A673 (cell line): ENCODE measurements at regions not wholly inside any gene's neighbourhood (a gene's known extent, or its start where the extent isn't known, plus 50 kb on each side); places are given as distances from the start of the nearest gene placed in this dataset.

Source experiments
- BruUV-seq: library from RNA; stranded (reverse); fragments of 400-500 nt; replicated peaks from 2 replicates; lab custom pipeline; 2021; lab: Mats Ljungman, UMichigan
- CTCF ChIA-PET: fragments of 300-600 bp; sonication (Branson Sonifier 250); formaldehyde crosslinking; loops from one replicate; lab custom pipeline; 2022; ENCODE audit warnings: antibody characterized with exemption; lab: Charles Lee
- POLR2A ChIA-PET: fragments of 300-600 bp; sonication (Branson Sonifier 250); formaldehyde crosslinking; loops from one replicate; lab custom pipeline; 2022; ENCODE audit warnings: antibody characterized with exemption; ENCODE audit not compliant: low non-redundant PET; lab: Charles Lee
- DNase-seq: peaks from one replicate; pipeline ENCODE4 v3.0.0-alpha.2; 2015; ENCODE audit warnings: low spot score
- H3K27ac ChIP-seq: fragments of 200-600 bp; sonication (generic); 2 replicates; pipeline ENCODE4 v1.5.1; 2016; ENCODE audit warnings: mixed run types, low read depth, mild to moderate bottlenecking, mixed read lengths, antibody characterized with exemption, low read length; ENCODE audit not compliant: poor library complexity, severe bottlenecking
- H3K27me3 ChIP-seq: fragments of 200-600 bp; sonication (generic); replicated peaks from 2 replicates; pipeline ENCODE4 v1.6.1; 2017; ENCODE audit warnings: mixed run types, low read depth, mild to moderate bottlenecking, mixed read lengths, antibody characterized with exemption, low read length; ENCODE audit not compliant: insufficient read depth, poor library complexity
- H3K36me3 ChIP-seq: fragments of 200-600 bp; sonication (generic); 2 replicates; pipeline ENCODE4 v1.6.1; 2016; ENCODE audit warnings: mixed run types, mild to moderate bottlenecking, mixed read lengths, antibody characterized with exemption, low read length; ENCODE audit not compliant: insufficient read depth, poor library complexity, severe bottlenecking
- H3K4me1 ChIP-seq: fragments of 200-600 bp; sonication (generic); 2 replicates; pipeline ENCODE4 v1.6.1; 2017; ENCODE audit warnings: mixed run types, mild to moderate bottlenecking, mixed read lengths, antibody characterized with exemption, low read length; ENCODE audit not compliant: insufficient read depth, poor library complexity, severe bottlenecking
- H3K4me3 ChIP-seq: fragments of 200-600 bp; sonication (generic); 2 replicates; pipeline ENCODE4 v1.5.1; 2016; ENCODE audit warnings: low read depth, mixed run types, mild to moderate bottlenecking, mixed read lengths, low read length; ENCODE audit not compliant: poor library complexity, severe bottlenecking
- H3K9me3 ChIP-seq: fragments of 200-600 bp; sonication (generic); 2 replicates; pipeline ENCODE4 v1.6.1; 2016; ENCODE audit warnings: mixed run types, low read depth, mild to moderate bottlenecking, mixed read lengths, antibody characterized with exemption, low read length; ENCODE audit not compliant: poor library complexity, severe bottlenecking
- CTCF ChIP-seq: fragments of 300-800, 200-600 bp; sonication (generic); conservative IDR thresholded peaks from 2 replicates; pipeline ENCODE4 v1.5.1; 2017; ENCODE audit warnings: low read depth, mild to moderate bottlenecking, antibody characterized with exemption, low read length, moderate library complexity, mixed read lengths
- EZH2 ChIP-seq: fragments of 200-600 bp; sonication (generic); IDR thresholded peaks from 2 replicates; pipeline ENCODE4 v1.6.1; 2017; ENCODE audit warnings: borderline replicate concordance, low read depth, mild to moderate bottlenecking, mixed read lengths, antibody characterized with exemption, low read length; ENCODE audit not compliant: poor library complexity, severe bottlenecking
- intact Hi-C: fragments of 100-400 bp; cut with micrococcal nuclease; formaldehyde crosslinking; loops from one replicate; pipeline ENCODE4 v1.10.0; 2022; ENCODE audit not compliant: unreplicated experiment

- Histone ChIP-seq H3K4me1 (no peaks in the 10 kb centered on the region), H3K27ac (no peak overlapping the region), H3K4me3 (no peak overlapping the region), H3K27me3 (no peaks in the 10 kb centered on the region), H3K36me3 (no peaks in the 10 kb centered on the region), H3K9me3 (no peaks in the 10 kb centered on the region)
- BruUV-seq, result no TSS peak
- no peak for TF ChIP-seq EZH2
- TF ChIP-seq CTCF, result no peak
- intact Hi-C loops, result no loop called here
- ChIA-PET CTCF (no interaction called here), POLR2A (no interaction called here)
- no peak for DNase-seq
These were observed 589.5 kb upstream of the TBX3 start for GRCh38 chr12:115273456-115273855.

DNA sequence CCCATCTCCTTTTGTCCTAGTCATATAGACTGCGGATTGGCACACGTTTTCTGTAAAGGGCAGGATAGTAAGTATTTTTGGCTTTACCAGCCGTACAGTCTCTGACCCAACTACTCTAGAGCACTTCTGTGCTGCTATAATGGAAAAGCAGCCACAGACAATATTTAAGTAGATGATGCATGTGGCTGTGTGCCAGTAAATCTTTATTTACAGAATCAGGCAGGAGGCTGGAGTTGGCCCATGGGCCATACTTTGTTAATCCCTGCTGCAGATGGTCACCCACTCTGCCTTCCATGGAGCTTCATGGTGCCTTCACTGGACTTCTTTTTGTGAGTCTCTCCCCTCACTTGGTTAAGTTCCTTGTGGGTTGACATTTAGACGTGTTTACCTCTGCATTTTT, 584.5 kb upstream of the TBX3 start:
- BruUV-seq, result no TSS peak

DNA sequence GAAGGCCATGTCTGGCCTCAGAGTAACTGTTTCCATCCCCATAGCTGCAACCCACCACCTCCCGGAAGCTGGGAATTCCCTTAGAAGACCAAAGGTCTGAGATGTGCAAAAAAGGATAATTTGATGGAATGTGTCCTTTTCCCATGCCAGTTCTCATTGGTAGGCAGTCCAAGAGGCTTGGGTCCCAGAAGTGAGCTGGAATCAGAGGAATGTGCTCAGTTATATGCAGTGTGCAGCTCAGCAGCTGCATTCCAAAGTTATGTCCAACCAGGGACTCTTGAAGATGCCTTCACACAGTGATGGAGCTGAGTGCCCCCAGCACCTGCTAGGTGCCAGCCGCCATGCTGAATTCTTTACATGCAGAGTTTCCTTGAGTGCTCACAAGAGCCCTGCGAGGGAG, 583.9 kb upstream of the TBX3 start:
- no TSS peak for BruUV-seq
- intact Hi-C loops, result no loop called here
- no peak overlapping the region for H3K4me3 ChIP-seq
- no peak for DNase-seq
- H3K9me3 ChIP-seq, result peaks cover 3% of the 10 kb centered on the region
- no peaks in the 10 kb centered on the region for H3K27me3 ChIP-seq
- CTCF ChIA-PET, result no interaction called here
- POLR2A ChIA-PET, result no interaction called here
- no peaks in the 10 kb centered on the region for H3K4me1 ChIP-seq
- TF ChIP-seq EZH2 (no peak), CTCF (no peak)
- no peaks in the 10 kb centered on the region for H3K36me3 ChIP-seq
- no peak overlapping the region for H3K27ac ChIP-seq

More for the DNA sequence above, 584.5 kb upstream of the TBX3 start:
- CTCF ChIA-PET, result no interaction called here
- Histone ChIP-seq H3K4me1 (no peaks in the 10 kb centered on the region), H3K9me3 (peaks cover 3% of the 10 kb centered on the region), H3K27me3 (no peaks in the 10 kb centered on the region), H3K36me3 (no peaks in the 10 kb centered on the region), H3K27ac (no peak overlapping the region), H3K4me3 (no peak overlapping the region)
- POLR2A ChIA-PET, result no interaction called here
- TF ChIP-seq CTCF (no peak), EZH2 (no peak)
- intact Hi-C loops, result no loop called here
- DNase-seq, result no peak
